Stimulated activated naive B cell treated with anti-CD40 and anti-IgM and Interleukin-4, amounts not matched to agents 10 μg/mL and 1 μg/mL and 100 μg/mL, for 72 hours (primary cell): ENCODE measurements at regions not wholly inside any gene's neighbourhood (a gene's known extent, or its start where the extent isn't known, plus 50 kb on each side); places are given as distances from the start of the nearest gene placed in this dataset.

Experiments used
- ATAC-seq, 2 donors: fragments of 150-1000 bp; cut with Tn5 transposase; replicated peaks; 2 replicates each; pipeline ENCODE4 v1.10.0; 2021; ENCODE audit warnings: moderate library complexity in 1 of 2
- DNase-seq: peaks from one replicate; pipeline ENCODE4 v3.0.0; 2021
- H3K27ac Mint-ChIP-seq: one replicate; pipeline ENCODE4 v1.8.0; 2022; ENCODE audit warnings: mild to moderate bottlenecking, mixed read lengths
- H3K27me3 Mint-ChIP-seq, 2 donors: one replicate each; pipeline ENCODE4 v1.8.0; 2022; ENCODE audit warnings: mixed read lengths in 2 of 2
- H3K36me3 Mint-ChIP-seq, 2 donors: one replicate each; pipeline ENCODE4 v1.8.0; 2022; ENCODE audit warnings: mixed read lengths in 2 of 2, mild to moderate bottlenecking in 1 of 2
- H3K4me1 Mint-ChIP-seq, 2 donors: one replicate each; pipeline ENCODE4 v1.8.0; 2022; ENCODE audit warnings: mixed read lengths in 2 of 2, mild to moderate bottlenecking in 1 of 2
- H3K4me3 Mint-ChIP-seq, 2 donors: one replicate each; pipeline ENCODE4 v1.8.0; 2022; ENCODE audit warnings: mild to moderate bottlenecking in 2 of 2, mixed read lengths in 2 of 2, moderate library complexity in 1 of 2
- H3K9me3 Mint-ChIP-seq, 2 donors: one replicate each; pipeline ENCODE4 v1.8.0; 2022; ENCODE audit warnings: mixed read lengths in 2 of 2, mild to moderate bottlenecking in 1 of 2

DNA sequence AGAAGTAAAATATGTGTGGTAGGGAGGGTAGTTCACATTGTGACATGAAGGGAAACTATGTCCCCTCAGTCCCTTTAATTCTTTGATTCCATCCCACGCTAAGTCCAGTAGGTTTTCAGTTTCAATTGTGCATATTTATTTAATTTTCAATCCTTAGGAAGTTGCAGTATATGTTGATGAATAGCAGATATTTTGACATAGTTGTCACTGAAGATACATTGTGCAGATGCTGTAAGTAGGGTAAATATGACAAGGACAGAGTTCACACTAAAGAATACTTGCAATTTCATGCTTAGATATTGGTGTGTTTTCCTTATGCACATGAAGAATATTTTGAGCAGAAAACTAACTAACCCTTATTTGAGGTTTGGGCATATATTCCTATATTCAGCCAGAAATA lies 595.4 kb upstream of the MIR17HG start:
- no peak overlapping the region for H3K27ac Mint-ChIP-seq
- no peaks in the 10 kb centered on the region for H3K27me3 Mint-ChIP-seq
- H3K4me3 Mint-ChIP-seq = no peak overlapping the region
- no peak for DNase-seq
- no peaks in the 10 kb centered on the region for H3K36me3 Mint-ChIP-seq
- no peak for ATAC-seq
- peaks cover 0 to 4% of the 10 kb centered on the region in 2 donors for H3K9me3 Mint-ChIP-seq
- no peaks in the 10 kb centered on the region for H3K4me1 Mint-ChIP-seq

DNA sequence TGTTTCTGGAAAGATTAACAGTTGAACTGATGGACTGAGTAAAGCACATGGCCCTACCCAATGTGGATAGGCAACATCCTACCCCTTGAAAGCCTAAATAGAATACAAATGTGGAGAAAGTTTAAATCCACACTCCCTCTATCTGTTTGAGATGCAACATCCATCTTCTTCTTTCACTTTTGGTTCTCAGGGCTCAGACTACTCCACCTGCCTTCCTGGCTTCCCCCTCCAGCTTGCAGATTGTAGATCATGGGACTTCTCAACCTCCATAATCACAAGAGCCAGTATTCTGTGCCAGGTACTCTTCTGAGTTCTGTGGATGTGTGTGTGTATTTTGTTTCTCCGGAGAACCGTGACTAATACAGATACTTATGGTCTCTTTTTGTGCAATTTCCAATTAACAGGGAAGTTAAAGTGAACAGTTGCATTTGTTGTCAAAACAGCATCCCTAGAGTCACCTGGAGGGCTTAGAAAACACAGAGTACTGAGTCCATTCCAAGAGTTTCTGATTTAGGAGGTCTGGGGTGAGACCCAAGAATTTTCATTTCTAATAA lies 590.3 kb upstream of the MIR17HG start:
- Mint-ChIP-seq H3K27ac (no peak overlapping the region), H3K27me3 (no peaks in the 10 kb centered on the region), H3K36me3 (no peaks in the 10 kb centered on the region), H3K4me3 (no peak overlapping the region), H3K9me3 (peaks cover 0 to 2% of the 10 kb centered on the region in 2 donors), H3K4me1 (no peaks in the 10 kb centered on the region)
- no peak for ATAC-seq
- DNase-seq = no peak

DNA sequence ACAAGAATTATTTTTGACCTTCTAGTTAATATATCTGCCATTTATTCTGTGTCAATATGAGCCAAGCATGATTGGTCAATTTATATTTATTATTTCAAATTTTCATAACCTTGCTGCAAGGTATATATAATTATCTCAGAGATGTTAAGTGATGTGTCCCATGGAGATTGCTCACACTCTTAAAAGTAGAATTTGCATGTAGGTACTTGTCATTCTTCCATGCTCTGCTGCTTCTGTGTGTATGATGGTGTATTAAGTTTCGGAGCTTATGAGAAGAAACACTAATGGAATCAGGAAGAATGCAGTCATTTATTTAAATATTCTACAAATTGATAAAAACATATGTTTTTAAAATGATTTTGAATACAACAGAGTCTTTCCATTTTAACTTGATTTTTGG lies 586.8 kb upstream of the MIR17HG start:
- no peak overlapping the region for H3K27ac Mint-ChIP-seq
- peaks cover 0 to 3% of the 10 kb centered on the region in 2 donors for H3K9me3 Mint-ChIP-seq
- H3K4me1 Mint-ChIP-seq = peaks cover 0 to 1% of the 10 kb centered on the region in 2 donors
- H3K4me3 Mint-ChIP-seq = no peak overlapping the region
- no peaks in the 10 kb centered on the region for H3K36me3 Mint-ChIP-seq
- ATAC-seq = no peak
- DNase-seq = no peak
- H3K27me3 Mint-ChIP-seq = no peaks in the 10 kb centered on the region

DNA sequence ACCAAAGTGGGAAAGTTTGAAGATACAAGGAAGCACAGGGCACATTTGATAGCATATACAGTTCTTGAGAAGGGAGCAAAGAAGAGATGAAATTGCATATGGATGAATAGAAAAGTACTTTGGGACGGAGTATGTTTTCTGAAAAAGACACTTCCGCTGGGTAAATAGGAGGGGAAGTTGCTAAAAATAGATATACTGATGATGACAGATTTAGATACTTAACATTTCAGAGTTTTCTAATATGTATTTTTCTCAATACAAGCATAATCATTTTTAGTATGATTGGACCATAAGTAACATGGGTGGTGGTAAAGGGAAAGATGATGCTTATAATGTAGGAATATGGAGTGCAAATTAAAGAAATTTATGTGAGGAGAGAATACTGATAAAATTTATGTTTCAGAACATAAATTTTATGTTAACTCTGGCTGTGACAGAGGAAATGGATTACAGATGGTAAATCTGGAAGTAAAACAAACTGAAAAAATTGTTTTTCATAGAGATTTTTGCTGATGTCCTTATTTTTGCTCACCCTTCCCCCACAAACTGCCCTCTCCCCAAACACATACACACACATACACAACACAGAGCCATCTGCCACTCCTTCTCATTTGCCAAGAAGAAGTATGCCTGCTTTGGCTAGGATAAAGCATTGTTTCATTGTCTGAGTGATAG lies 583.9 kb upstream of the MIR17HG start:
- DNase-seq = no peak
- Mint-ChIP-seq H3K4me1 (peaks cover 0 to 1% of the 10 kb centered on the region in 2 donors), H3K27ac (no peak overlapping the region), H3K9me3 (peaks cover 0 to 3% of the 10 kb centered on the region in 2 donors), H3K4me3 (no peak overlapping the region), H3K36me3 (no peaks in the 10 kb centered on the region), H3K27me3 (no peaks in the 10 kb centered on the region)
- ATAC-seq = no peak

DNA sequence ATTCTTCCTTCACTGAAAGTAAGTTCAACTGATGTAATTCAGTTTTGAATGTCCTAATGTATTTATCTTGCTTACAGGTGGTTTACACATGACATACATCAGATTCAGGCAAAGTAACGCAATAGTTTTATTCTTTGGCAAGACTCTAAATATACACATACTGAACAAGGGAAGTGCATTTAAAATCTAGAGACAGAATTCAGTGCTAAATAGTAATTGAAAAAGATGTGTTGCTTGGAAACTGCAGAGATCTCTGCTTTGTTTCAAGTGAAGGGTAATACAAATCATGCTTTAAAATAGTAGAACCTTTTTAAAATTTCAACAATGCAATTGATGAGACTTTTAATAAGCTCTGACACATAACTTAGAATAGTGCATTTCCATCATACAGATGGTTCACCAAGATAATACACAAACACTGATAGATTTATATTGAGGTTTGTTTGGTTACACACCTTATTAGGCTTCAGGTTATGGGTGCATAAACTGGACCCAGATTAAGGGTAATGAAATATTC lies 581.0 kb upstream of the MIR17HG start:
- Mint-ChIP-seq H3K27me3 (no peaks in the 10 kb centered on the region), H3K9me3 (peaks cover 0 to 2% of the 10 kb centered on the region in 2 donors), H3K27ac (no peak overlapping the region), H3K4me1 (peaks cover 0 to 1% of the 10 kb centered on the region in 2 donors), H3K4me3 (no peak overlapping the region), H3K36me3 (no peaks in the 10 kb centered on the region)
- ATAC-seq (no peak), DNase-seq (no peak)

DNA sequence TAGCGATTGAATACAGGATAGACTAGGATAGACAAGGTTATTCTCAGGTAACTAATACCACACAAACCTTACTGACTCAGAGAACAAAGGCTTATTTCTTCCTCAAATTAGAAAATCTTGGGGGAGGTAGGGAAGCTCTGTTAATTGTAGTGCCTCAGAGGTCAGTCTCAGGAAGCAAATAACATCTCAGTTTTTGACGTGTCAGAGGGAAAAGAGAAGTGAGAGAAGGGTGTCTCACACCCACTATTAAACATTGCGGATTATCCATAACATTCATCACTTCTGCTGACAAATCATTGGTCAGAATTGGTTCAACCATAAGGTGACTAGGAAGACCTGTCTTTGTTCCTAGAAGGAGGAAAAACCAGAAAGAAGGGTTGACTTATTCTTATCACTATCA lies 579.4 kb upstream of the MIR17HG start:
- Mint-ChIP-seq H3K9me3 (no peaks in the 10 kb centered on the region), H3K27ac (no peak overlapping the region), H3K27me3 (no peaks in the 10 kb centered on the region), H3K36me3 (no peaks in the 10 kb centered on the region), H3K4me1 (peaks cover 0 to 1% of the 10 kb centered on the region in 2 donors), H3K4me3 (no peak overlapping the region)
- DNase-seq (no peak), ATAC-seq (no peak)

DNA sequence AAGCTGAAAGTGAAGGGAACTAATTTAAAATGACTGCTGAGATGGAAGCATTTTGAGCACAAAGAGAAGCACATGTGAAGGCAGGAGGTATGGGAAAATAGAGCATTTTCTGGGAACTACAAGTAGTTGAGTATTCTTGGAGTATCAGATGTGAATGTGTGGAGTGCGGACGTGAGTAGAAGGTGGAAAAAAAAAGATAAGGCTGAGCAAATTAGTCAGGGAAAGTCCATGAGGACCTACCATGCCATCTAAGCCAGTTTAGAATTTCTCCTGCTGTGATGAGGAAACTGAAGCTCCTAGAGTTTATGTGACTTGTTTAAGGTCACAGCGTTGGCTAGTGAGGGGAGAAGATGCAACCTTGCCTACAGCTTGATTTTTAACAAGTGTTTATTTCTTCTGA lies 578.1 kb upstream of the MIR17HG start:
- H3K4me3 Mint-ChIP-seq = no peak overlapping the region
- H3K27me3 Mint-ChIP-seq = no peaks in the 10 kb centered on the region
- no peaks in the 10 kb centered on the region for H3K9me3 Mint-ChIP-seq
- H3K36me3 Mint-ChIP-seq = no peaks in the 10 kb centered on the region
- H3K27ac Mint-ChIP-seq = no peak overlapping the region
- H3K4me1 Mint-ChIP-seq = no peaks in the 10 kb centered on the region
- ATAC-seq = no peak
- no peak for DNase-seq

DNA sequence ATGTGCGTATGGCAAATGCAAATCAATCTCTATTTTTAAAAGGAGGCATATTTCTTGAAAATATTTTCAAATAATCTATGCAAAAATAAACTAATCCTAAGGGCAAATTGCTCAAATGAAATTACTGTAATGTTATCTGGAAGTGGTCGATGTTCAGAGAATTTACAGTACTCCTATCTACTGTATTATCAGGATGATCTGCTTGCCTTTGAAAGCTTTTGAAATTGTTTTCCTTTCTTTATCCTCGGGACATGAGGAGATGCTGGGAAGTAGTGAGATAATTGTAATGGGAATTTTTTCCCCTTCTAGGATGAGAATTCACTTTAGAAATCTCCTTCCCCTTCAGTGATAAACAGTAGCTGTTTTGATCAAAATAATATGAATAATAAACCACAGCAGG lies 577.2 kb upstream of the MIR17HG start:
- no peak overlapping the region for H3K27ac Mint-ChIP-seq
- no peak overlapping the region for H3K4me3 Mint-ChIP-seq
- ATAC-seq = no peak
- no peaks in the 10 kb centered on the region for H3K27me3 Mint-ChIP-seq
- H3K4me1 Mint-ChIP-seq = no peaks in the 10 kb centered on the region
- peaks cover 0 to 2% of the 10 kb centered on the region in 2 donors for H3K9me3 Mint-ChIP-seq
- no peaks in the 10 kb centered on the region for H3K36me3 Mint-ChIP-seq
- no peak for DNase-seq

DNA sequence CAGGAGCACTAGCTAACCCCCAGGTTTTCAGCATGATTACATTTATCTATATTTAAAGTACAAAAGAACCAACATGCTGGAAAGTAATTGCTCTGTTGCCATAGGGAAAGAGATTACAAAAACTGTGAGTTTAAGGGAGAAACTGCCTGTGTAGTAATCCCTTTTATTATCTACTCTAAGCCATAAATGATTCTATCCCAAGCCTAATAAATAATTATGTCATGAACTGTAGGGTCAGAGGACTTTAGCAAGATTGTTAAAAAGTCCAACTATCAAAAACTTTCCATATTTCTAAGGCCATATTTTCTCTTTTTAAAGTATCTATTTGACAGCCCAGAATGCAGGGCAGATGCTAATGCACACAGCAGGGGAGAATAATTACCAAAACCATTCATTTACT lies 573.8 kb upstream of the MIR17HG start:
- no peak for DNase-seq
- ATAC-seq = no peak
- Mint-ChIP-seq H3K27me3 (no peaks in the 10 kb centered on the region), H3K4me1 (no peaks in the 10 kb centered on the region), H3K9me3 (peaks cover 0 to 2% of the 10 kb centered on the region in 2 donors), H3K36me3 (no peaks in the 10 kb centered on the region), H3K27ac (no peak overlapping the region), H3K4me3 (no peak overlapping the region)

DNA sequence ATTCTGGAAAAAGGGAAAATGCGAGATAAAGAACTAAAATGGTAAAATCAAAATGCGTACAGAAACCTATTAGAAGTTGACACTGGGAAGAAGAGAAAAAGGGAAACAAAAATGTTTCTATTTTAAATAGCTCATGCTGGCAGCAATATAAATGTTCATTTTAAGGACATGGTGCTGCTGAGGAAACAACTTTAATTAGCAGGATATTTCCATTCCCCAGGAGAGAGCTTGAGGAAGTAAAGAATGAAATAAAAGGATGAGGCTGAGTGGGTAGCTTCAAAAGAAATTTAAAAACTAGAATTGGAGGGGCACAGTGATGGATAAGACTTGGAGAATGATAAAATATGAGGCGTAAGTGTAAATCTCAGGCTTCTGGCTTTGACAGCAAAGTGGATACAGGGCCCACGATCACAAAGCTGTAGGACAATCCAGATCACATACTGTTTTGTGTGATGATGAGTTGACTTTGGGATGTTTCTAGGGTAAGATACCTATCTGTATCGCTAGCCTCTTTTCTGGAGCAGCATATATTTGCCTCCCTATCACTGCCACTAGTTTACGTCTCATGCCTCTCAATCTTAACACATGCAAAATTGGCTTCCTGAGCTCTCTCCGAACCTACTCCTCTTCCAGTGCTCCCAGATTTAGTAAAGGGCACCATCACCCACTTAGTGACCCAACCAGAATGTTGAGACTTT lies 571.3 kb upstream of the MIR17HG start:
- Mint-ChIP-seq H3K36me3 (no peaks in the 10 kb centered on the region), H3K9me3 (peaks cover 0 to 2% of the 10 kb centered on the region in 2 donors), H3K27ac (no peak overlapping the region), H3K4me1 (no peaks in the 10 kb centered on the region), H3K27me3 (no peaks in the 10 kb centered on the region), H3K4me3 (no peak overlapping the region)
- ATAC-seq (no peak), DNase-seq (no peak)

DNA sequence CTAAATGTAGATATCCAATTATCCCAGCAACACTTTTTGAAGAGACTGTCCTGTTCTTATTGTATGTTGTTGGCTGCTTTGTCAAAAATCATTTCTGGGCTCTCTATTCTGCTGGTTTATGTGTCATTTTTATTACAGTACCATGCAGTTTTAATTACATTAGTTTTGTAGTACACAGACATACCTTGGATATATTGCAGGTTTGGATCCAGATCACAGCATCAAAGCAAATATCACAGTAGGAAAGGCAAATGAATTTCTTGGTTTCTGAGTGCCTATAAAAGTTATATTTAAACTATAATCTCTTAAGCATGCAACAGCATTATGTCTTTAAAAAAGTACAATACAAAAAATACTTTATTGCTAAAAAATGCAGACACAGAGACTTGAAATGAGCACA lies 564.2 kb upstream of the MIR17HG start:
- no peaks in the 10 kb centered on the region for H3K36me3 Mint-ChIP-seq
- H3K9me3 Mint-ChIP-seq = no peaks in the 10 kb centered on the region
- no peak overlapping the region for H3K27ac Mint-ChIP-seq
- no peaks in the 10 kb centered on the region for H3K27me3 Mint-ChIP-seq
- no peaks in the 10 kb centered on the region for H3K4me1 Mint-ChIP-seq
- ATAC-seq (no peak), DNase-seq (no peak)
- no peak overlapping the region for H3K4me3 Mint-ChIP-seq

DNA sequence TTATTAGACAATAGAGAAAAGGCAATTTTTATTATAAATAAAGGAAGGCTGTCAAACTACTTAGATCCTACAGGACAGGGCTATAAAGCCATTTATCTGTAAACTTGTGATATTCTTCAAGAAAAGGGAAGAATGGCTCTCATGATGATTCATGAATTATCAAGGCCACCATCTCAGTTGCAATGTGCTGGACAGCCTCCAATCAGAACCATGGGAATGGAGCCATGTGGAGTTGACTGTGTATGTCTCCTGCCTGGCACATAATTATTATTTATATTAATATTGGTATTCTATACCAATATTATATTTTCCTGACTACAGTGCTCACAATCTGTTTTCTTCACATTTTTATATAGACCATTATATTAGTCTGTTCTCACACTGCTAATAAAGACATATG lies 560.5 kb upstream of the MIR17HG start:
- DNase-seq (no peak), ATAC-seq (no peak)
- H3K4me3 Mint-ChIP-seq = no peak overlapping the region
- no peaks in the 10 kb centered on the region for H3K27me3 Mint-ChIP-seq
- H3K9me3 Mint-ChIP-seq = no peaks in the 10 kb centered on the region
- no peaks in the 10 kb centered on the region for H3K36me3 Mint-ChIP-seq
- no peak overlapping the region for H3K27ac Mint-ChIP-seq
- no peaks in the 10 kb centered on the region for H3K4me1 Mint-ChIP-seq

DNA sequence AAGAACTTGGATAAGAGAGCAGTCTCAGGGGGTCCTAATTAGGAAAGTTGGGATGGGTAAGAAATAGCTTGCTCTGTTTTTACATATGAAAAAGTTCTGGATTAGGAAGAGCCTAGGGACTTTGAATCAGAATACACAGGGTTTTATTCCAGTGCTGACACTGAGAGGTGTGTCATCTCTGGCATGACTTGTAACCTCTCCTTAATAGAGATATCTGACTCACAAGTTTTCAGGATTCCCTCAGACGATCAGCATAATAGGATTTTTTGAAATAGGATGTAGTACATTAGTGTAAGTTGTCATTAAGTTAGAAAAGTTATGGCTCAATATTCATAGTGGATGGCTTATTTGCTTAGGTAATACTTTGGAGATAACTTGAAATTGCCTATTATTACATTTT lies 555.2 kb upstream of the MIR17HG start:
- Mint-ChIP-seq H3K4me3 (no peak overlapping the region), H3K27me3 (no peaks in the 10 kb centered on the region), H3K27ac (no peak overlapping the region), H3K9me3 (peaks cover 0 to 2% of the 10 kb centered on the region in 2 donors), H3K4me1 (no peaks in the 10 kb centered on the region), H3K36me3 (no peaks in the 10 kb centered on the region)
- DNase-seq (no peak), ATAC-seq (no peak)

DNA sequence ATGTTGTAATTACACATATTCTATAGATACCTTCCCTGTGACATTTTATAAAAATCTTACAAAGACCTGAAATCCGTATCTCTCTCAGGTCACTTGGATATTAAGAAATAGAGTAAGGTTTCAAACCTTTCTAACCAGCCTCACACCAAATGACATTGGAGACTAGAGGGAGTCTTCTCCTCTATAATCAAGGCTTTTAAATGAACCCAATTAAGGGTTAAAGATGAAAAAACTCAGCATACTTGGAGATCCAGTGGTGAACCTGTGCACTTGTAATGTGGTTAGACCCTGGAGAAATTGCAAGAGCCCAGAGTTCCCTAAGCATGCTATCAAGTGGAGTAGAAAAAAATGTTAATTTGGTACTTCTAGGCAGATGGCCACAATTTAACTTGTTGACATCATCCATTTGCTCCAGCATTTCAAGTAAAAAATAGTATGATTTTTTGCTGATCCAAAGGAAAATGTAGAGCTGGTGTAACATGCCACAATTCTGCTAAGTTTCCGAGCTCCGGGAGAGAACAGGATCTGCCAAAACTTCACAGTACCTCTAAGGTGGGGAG lies 554.1 kb upstream of the MIR17HG start:
- Mint-ChIP-seq H3K36me3 (no peaks in the 10 kb centered on the region), H3K4me1 (no peaks in the 10 kb centered on the region), H3K27ac (no peak overlapping the region), H3K9me3 (peaks cover 0 to 2% of the 10 kb centered on the region in 2 donors), H3K4me3 (no peak overlapping the region), H3K27me3 (no peaks in the 10 kb centered on the region)
- no peak for DNase-seq
- no peak for ATAC-seq

DNA sequence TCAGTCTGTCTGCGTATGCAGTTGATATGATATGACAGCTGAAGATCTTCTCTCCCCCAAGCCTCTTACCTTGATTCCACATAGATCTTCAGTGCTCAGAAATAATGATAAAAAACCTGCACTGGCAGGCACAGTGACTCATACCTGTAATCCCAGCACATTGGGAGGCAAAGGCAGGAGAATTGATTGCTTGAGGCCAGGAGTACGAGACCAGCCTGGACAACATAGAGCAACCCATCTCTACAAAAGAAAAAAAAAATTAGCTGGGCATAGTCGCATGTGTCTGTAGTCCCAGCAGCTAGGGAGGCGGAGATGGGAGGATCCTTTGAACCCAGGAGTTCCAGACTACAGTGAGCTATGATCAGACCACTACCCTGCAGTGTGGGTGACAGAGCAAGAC lies 551.0 kb upstream of the MIR17HG start:
- Mint-ChIP-seq H3K4me3 (no peak overlapping the region), H3K27me3 (no peaks in the 10 kb centered on the region), H3K36me3 (no peaks in the 10 kb centered on the region), H3K27ac (no peak overlapping the region), H3K4me1 (no peaks in the 10 kb centered on the region), H3K9me3 (peaks cover 0 to 2% of the 10 kb centered on the region in 2 donors)
- DNase-seq (no peak), ATAC-seq (no peak)
